ENCODE measurements at regions not wholly inside any gene's neighbourhood (a gene's known extent, or its start where the extent isn't known, plus 50 kb on each side); places are given as distances from the start of the nearest gene placed in this dataset.

GRCh38 chr5:171606414-171607024 lies 179.1 kb upstream of the SMIM23 start:
- H3K27me3 ChIP-seq = no peaks in the 10 kb centered on the region
- TF ChIP-seq, protein P1, sequence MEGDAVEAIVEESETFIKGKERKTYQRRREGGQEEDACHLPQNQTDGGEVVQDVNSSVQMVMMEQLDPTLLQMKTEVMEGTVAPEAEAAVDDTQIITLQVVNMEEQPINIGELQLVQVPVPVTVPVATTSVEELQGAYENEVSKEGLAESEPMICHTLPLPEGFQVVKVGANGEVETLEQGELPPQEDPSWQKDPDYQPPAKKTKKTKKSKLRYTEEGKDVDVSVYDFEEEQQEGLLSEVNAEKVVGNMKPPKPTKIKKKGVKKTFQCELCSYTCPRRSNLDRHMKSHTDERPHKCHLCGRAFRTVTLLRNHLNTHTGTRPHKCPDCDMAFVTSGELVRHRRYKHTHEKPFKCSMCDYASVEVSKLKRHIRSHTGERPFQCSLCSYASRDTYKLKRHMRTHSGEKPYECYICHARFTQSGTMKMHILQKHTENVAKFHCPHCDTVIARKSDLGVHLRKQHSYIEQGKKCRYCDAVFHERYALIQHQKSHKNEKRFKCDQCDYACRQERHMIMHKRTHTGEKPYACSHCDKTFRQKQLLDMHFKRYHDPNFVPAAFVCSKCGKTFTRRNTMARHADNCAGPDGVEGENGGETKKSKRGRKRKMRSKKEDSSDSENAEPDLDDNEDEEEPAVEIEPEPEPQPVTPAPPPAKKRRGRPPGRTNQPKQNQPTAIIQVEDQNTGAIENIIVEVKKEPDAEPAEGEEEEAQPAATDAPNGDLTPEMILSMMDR (IDR thresholded peaks at IDR 0.05) = peak; percentile 36
- H3K4me1 ChIP-seq (ENCODE audit: control insufficient read depth in 1 of 2, insufficient read depth in 1 of 2, low read depth in 1 of 2, low read length in 1 of 2) = peaks cover 15 to 19% of the 10 kb centered on the region in 2 experiments
- no peak overlapping the region for H3K27ac ChIP-seq
- H3K9me3 ChIP-seq = no peaks in the 10 kb centered on the region
- no peaks in the 10 kb centered on the region for H3K36me3 ChIP-seq
- no peak overlapping the region for H3K4me3 ChIP-seq (ENCODE audit: low read depth in 1 of 2, low read length in 1 of 2)

DNA sequence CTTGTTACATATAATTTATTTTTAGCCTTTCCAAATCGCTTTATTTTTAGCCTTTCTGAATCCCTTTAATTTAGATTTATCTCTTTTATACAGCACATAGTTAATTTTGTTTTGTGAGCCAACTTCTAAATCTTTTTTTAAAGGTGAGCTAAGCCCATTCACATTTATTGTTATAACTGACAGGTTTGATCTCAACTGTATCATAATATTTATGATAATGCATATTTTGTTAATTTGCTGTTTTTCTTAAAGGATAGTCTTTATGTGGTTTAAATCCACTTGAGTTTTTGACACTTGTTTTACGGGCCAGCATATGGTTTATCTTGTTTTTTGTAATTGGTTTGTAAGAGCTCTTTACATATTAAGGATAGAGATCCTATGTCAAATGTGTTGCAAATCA lies 177.8 kb upstream of the SMIM23 start:
- Histone ChIP-seq H3K4me3 (ENCODE audit: low read depth in 1 of 2, low read length in 1 of 2) (no peak overlapping the region), H3K27ac (no peak overlapping the region), H3K9me3 (no peaks in the 10 kb centered on the region), H3K4me1 (ENCODE audit: control insufficient read depth in 1 of 2, insufficient read depth in 1 of 2, low read depth in 1 of 2, low read length in 1 of 2) (peaks cover 1 to 6% of the 10 kb centered on the region in 2 experiments), H3K36me3 (no peaks in the 10 kb centered on the region), H3K27me3 (no peaks in the 10 kb centered on the region)
- TF ChIP-seq, protein P1 (IDR thresholded peaks at IDR 0.05) = no peak

- no peak overlapping the region for H3K27ac ChIP-seq
- no peaks in the 10 kb centered on the region for H3K4me1 ChIP-seq (ENCODE audit: control insufficient read depth in 1 of 2, insufficient read depth in 1 of 2, low read depth in 1 of 2, low read length in 1 of 2)
- H3K4me3 ChIP-seq (ENCODE audit: low read depth in 1 of 2, low read length in 1 of 2) = no peak overlapping the region
- H3K9me3 ChIP-seq = no peaks in the 10 kb centered on the region
- H3K36me3 ChIP-seq = no peaks in the 10 kb centered on the region
- H3K27me3 ChIP-seq = no peaks in the 10 kb centered on the region
- TF ChIP-seq, protein P1 (IDR thresholded peaks at IDR 0.05) = no peak
Measured at GRCh38 chr5:171609806-171610452, 175.7 kb upstream of the SMIM23 start.

GRCh38 chr5:171610686-171611085 lies 174.9 kb upstream of the SMIM23 start:
- no peaks in the 10 kb centered on the region for H3K27me3 ChIP-seq
- H3K9me3 ChIP-seq = no peaks in the 10 kb centered on the region
- no peaks in the 10 kb centered on the region for H3K4me1 ChIP-seq (ENCODE audit: control insufficient read depth in 1 of 2, insufficient read depth in 1 of 2, low read depth in 1 of 2, low read length in 1 of 2)
- no peak overlapping the region for H3K4me3 ChIP-seq (ENCODE audit: low read depth in 1 of 2, low read length in 1 of 2)
- H3K27ac ChIP-seq = no peak overlapping the region
- H3K36me3 ChIP-seq = no peaks in the 10 kb centered on the region
- TF ChIP-seq, protein P1 (IDR thresholded peaks at IDR 0.05) = no peak

DNA sequence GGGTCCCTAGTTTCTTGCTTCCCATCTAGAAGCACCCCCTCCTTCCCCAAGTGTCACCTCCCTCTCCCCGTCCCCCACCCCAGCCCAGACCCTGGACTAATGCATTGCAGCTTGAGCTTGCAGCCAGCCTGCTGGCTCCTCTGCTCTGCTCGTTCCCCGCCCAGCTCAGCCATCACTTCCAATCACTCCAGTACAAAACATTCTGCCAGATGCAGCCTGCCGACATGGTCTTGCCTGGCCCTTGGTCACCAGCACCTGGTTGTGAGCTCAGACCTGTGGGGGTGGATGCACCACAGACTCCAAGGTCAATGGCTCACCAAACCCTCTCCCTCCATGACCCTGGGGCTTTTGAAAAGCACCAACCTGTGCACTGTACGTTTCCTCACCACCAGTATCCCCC lies 172.9 kb upstream of the SMIM23 start:
- no peak overlapping the region for H3K4me3 ChIP-seq (ENCODE audit: low read depth in 1 of 2, low read length in 1 of 2)

More for the DNA sequence above, 172.9 kb upstream of the SMIM23 start:
- Histone ChIP-seq H3K9me3 (no peaks in the 10 kb centered on the region), H3K27ac (no peak overlapping the region), H3K27me3 (no peaks in the 10 kb centered on the region), H3K4me1 (ENCODE audit: control insufficient read depth in 1 of 2, insufficient read depth in 1 of 2, low read depth in 1 of 2, low read length in 1 of 2) (no peaks in the 10 kb centered on the region), H3K36me3 (no peaks in the 10 kb centered on the region)
- TF ChIP-seq, protein P1 (IDR thresholded peaks at IDR 0.05) = no peak
